GM23338 (cell line): ENCODE measurements at regions not wholly inside any gene's neighbourhood (a gene's known extent, or its start where the extent isn't known, plus 50 kb on each side); places are given as distances from the start of the nearest gene placed in this dataset.

Source experiments
- ATAC-seq: fragments of 200-7000 bp; cut with Tn5 transposase; 3 replicates; pipeline ENCODE4 v1.9.1; 2020
- DNase-seq: peaks from one replicate; pipeline ENCODE4 v3.0.0-alpha.2; 2015; ENCODE audit warnings: low spot score
- H2AFZ ChIP-seq: fragments of 200-600 bp; sonication (generic); 2 replicates; pipeline ENCODE4 v1.8.0; 2016; ENCODE audit warnings: antibody characterized with exemption, mild to moderate bottlenecking, moderate library complexity
- H3F3A ChIP-seq: fragments of 200-600 bp; sonication (generic); replicated peaks from 2 replicates; pipeline ENCODE4 v1.8.0; 2017; ENCODE audit warnings: antibody characterized with exemption, mixed run types, low read depth
- H3K27ac ChIP-seq: fragments of 200-600 bp; sonication (generic); 2 replicates; pipeline ENCODE4 v1.6.1; 2016; ENCODE audit warnings: low read depth
- H3K27me3 ChIP-seq: fragments of 200-600 bp; sonication (generic); 2 replicates; pipeline ENCODE4 v1.8.0; 2016; ENCODE audit warnings: mild to moderate bottlenecking, mixed run types, moderate library complexity; ENCODE audit not compliant: insufficient read depth
- H3K36me3 ChIP-seq: fragments of 200-600 bp; sonication (generic); 2 replicates; pipeline ENCODE4 v1.8.0; 2016; ENCODE audit warnings: mild to moderate bottlenecking; ENCODE audit not compliant: insufficient read depth
- H3K4me1 ChIP-seq: fragments of 200-600 bp; sonication (generic); 2 replicates; pipeline ENCODE4 v1.8.0; 2016; ENCODE audit warnings: mild to moderate bottlenecking, moderate library complexity; ENCODE audit not compliant: insufficient read depth
- H3K4me2 ChIP-seq: fragments of 200-600 bp; sonication (generic); 2 replicates; pipeline ENCODE4 v1.7.1; 2017; ENCODE audit warnings: mixed run types
- H3K4me3 ChIP-seq: fragments of 200-600 bp; sonication (generic); 2 replicates; pipeline ENCODE4 v1.6.1; 2016; ENCODE audit warnings: mixed run types
- H3K79me2 ChIP-seq: fragments of 200-600 bp; sonication (generic); replicated peaks from 2 replicates; pipeline ENCODE4 v1.8.0; 2017; ENCODE audit warnings: mild to moderate bottlenecking; ENCODE audit not compliant: insufficient read depth
- H3K9me2 ChIP-seq: fragments of 200-600 bp; sonication (generic); 2 replicates; pipeline ENCODE4 v1.8.0; 2017; ENCODE audit not compliant: insufficient read depth
- H4K20me1 ChIP-seq: fragments of 200-600 bp; sonication (generic); replicated peaks from 2 replicates; pipeline ENCODE4 v1.8.0; 2017; ENCODE audit warnings: mild to moderate bottlenecking; ENCODE audit not compliant: insufficient read depth
- H3K27ac Mint-ChIP-seq: 2 replicates; pipeline ENCODE4 v1.8.0; 2020; ENCODE audit warnings: inconsistent platforms, mild to moderate bottlenecking, moderate library complexity, mixed read lengths
- H3K27me3 Mint-ChIP-seq: 3 replicates; pipeline ENCODE4 v1.8.0; 2022; ENCODE audit warnings: low read depth, mild to moderate bottlenecking, moderate library complexity, mixed read lengths, inconsistent platforms; ENCODE audit not compliant: insufficient read depth, poor library complexity
- H3K36me3 Mint-ChIP-seq: 3 replicates; pipeline ENCODE4 v1.8.0; 2021; ENCODE audit warnings: low read depth, mild to moderate bottlenecking, inconsistent platforms, moderate library complexity, mixed read lengths
- H3K4me1 Mint-ChIP-seq: 3 replicates; pipeline ENCODE4 v1.8.0; 2020; ENCODE audit warnings: mild to moderate bottlenecking, inconsistent platforms, mixed read lengths
- H3K4me3 Mint-ChIP-seq: 3 replicates; pipeline ENCODE4 v1.8.0; 2021; ENCODE audit warnings: moderate library complexity, mild to moderate bottlenecking, inconsistent platforms, mixed read lengths
- H3K9me3 Mint-ChIP-seq: 3 replicates; pipeline ENCODE4 v1.8.0; 2020; ENCODE audit warnings: moderate library complexity, mild to moderate bottlenecking, inconsistent platforms, mixed read lengths
- CREB1 ChIP-seq: fragments of 250-450 bp; sonication (Bioruptor Pico); IDR thresholded peaks from 2 replicates; pipeline ENCODE4 v1.5.0; 2020; ENCODE audit warnings: low read depth, mild to moderate bottlenecking, moderate library complexity
- EZH2 ChIP-seq: fragments of 200-600 bp; sonication (generic); IDR thresholded peaks from one replicate; pipeline ENCODE4 v1.8.0; 2017; ENCODE audit warnings: antibody characterized with exemption, mild to moderate bottlenecking, low read depth; ENCODE audit not compliant: unreplicated experiment
- EZH2phosphoT487 ChIP-seq: fragments of 200-600 bp; sonication (generic); IDR thresholded peaks from one replicate; pipeline ENCODE4 v1.8.1; 2018; ENCODE audit warnings: antibody characterized with exemption; ENCODE audit not compliant: unreplicated experiment
- JUNB ChIP-seq: IDR thresholded peaks from one replicate; pipeline ENCODE4 v1.6.1; 2016; ENCODE audit warnings: antibody characterized with exemption; ENCODE audit not compliant: unreplicated experiment
- NANOG ChIP-seq: IDR thresholded peaks from 2 replicates; pipeline ENCODE4 v1.6.1; 2016; ENCODE audit warnings: antibody characterized with exemption, borderline replicate concordance
- POLR2AphosphoS5 ChIP-seq: IDR thresholded peaks from 2 replicates; pipeline ENCODE4 v1.6.1; 2016; ENCODE audit warnings: antibody characterized with exemption, low read depth
- STAT1 ChIP-seq: IDR thresholded peaks from one replicate; pipeline ENCODE4 v1.6.1; 2016; ENCODE audit warnings: antibody characterized with exemption; ENCODE audit not compliant: unreplicated experiment
- ZNF114 ChIP-seq: fragments of 250-450 bp; sonication (Bioruptor Pico); IDR thresholded peaks from 2 replicates; pipeline ENCODE4 v1.5.0; 2020; ENCODE audit warnings: mild to moderate bottlenecking, moderate library complexity
- ZNF331 ChIP-seq: fragments of 250-450 bp; sonication (Bioruptor Pico); IDR thresholded peaks from 2 replicates; pipeline ENCODE4 v1.5.0; 2020; ENCODE audit warnings: low read depth, mild to moderate bottlenecking, moderate library complexity
- TF ChIP-seq, protein P1 (sequence below): IDR thresholded peaks from 2 replicates; pipeline ENCODE4 v1.6.1; 2016; ENCODE audit warnings: antibody characterized with exemption
- TF ChIP-seq, protein P2 (sequence below), 2 experiments: fragments of 200-600 bp in 1 of 2; sonication (generic) in 1 of 2; conservative IDR thresholded peaks; 2 replicates each; pipeline versions ENCODE4 v1.5.1 to v1.6.1; 2016 to 2017; ENCODE audit warnings: antibody characterized with exemption in 2 of 2, low read depth in 2 of 2, mild to moderate bottlenecking in 2 of 2, moderate library complexity in 1 of 2

DNA sequence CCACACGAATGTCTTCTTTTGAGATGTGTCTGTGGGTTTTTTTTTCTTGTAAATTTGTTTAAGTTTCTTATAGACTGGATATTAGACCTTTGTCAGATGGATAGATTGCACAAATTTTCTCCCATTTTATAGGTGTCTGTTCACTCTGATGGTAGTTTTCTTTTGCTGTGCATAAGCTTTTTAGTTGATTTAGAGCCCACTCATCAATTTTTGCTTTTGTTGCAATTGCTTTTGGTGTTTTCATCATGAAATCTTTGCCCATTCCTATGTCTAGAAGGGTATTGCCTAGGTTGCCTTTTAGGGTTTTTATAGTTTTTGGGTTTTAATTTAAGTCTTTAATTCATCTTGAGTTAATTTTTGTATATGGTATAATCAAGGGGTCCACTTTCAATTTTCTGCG is 57.7 kb downstream of the NKX2-2 start:
- H3F3A ChIP-seq: no peaks in the 10 kb centered on the region
- no peak overlapping the region for H3K27ac ChIP-seq
- H3K9me3 Mint-ChIP-seq: no peaks in the 10 kb centered on the region
- no peaks in the 10 kb centered on the region for H3K79me2 ChIP-seq
- TF ChIP-seq STAT1 (no peak), ZNF331 (CRISPR knock-in tag) (no peak), NANOG (no peak)
- TF ChIP-seq, protein P1, sequence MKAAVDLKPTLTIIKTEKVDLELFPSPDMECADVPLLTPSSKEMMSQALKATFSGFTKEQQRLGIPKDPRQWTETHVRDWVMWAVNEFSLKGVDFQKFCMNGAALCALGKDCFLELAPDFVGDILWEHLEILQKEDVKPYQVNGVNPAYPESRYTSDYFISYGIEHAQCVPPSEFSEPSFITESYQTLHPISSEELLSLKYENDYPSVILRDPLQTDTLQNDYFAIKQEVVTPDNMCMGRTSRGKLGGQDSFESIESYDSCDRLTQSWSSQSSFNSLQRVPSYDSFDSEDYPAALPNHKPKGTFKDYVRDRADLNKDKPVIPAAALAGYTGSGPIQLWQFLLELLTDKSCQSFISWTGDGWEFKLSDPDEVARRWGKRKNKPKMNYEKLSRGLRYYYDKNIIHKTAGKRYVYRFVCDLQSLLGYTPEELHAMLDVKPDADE: no peak
- H3K4me1 ChIP-seq: no peaks in the 10 kb centered on the region
- H3K27me3 Mint-ChIP-seq: peaks cover 2% of the 10 kb centered on the region
- no peak overlapping the region for H3K4me3 ChIP-seq
- H4K20me1 ChIP-seq: no peaks in the 10 kb centered on the region
- H3K36me3 Mint-ChIP-seq: no peaks in the 10 kb centered on the region
- no peak overlapping the region for H3K27ac Mint-ChIP-seq
- no peaks in the 10 kb centered on the region for H3K36me3 ChIP-seq
- H3K4me3 Mint-ChIP-seq: no peak overlapping the region
- no peaks in the 10 kb centered on the region for H3K4me1 Mint-ChIP-seq
- no peak overlapping the region for H2AFZ ChIP-seq
- no peaks in the 10 kb centered on the region for H3K27me3 ChIP-seq
- no peak overlapping the region for H3K4me2 ChIP-seq
- ATAC-seq (no peak), DNase-seq (no peak)
- H3K9me2 ChIP-seq: no peaks in the 10 kb centered on the region

DNA sequence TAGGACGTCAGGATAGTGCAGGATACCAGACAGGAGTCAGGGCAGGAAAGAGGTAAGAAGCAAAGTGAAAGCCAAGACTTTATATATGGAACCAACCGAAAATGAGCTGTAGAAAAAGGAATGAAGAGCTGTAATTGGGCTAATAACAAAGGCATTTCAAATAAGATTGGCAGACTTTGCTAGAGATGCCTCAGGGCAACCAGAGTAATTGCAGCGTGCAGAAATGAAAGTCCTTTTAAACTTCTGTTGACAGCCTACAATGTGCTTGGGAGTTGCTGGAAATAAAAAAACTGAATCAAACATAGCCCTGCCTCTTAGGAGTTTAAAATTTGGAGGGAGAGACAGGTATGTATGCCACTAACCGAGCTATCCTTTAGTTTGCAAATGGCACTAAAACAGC is 56.4 kb upstream of the NKX2-4 start:
- no peak for DNase-seq
- H3K4me1 ChIP-seq: no peaks in the 10 kb centered on the region
- Mint-ChIP-seq H3K4me1 (no peaks in the 10 kb centered on the region), H3K4me3 (no peak overlapping the region), H3K9me3 (no peaks in the 10 kb centered on the region), H3K27me3 (peaks cover 2% of the 10 kb centered on the region), H3K27ac (no peak overlapping the region), H3K36me3 (no peaks in the 10 kb centered on the region)
- no peaks in the 10 kb centered on the region for H4K20me1 ChIP-seq
- H2AFZ ChIP-seq: peak overlapping the region; percentile 57; the same call in 1 of the 2 replicates
- TF ChIP-seq, protein P2, sequence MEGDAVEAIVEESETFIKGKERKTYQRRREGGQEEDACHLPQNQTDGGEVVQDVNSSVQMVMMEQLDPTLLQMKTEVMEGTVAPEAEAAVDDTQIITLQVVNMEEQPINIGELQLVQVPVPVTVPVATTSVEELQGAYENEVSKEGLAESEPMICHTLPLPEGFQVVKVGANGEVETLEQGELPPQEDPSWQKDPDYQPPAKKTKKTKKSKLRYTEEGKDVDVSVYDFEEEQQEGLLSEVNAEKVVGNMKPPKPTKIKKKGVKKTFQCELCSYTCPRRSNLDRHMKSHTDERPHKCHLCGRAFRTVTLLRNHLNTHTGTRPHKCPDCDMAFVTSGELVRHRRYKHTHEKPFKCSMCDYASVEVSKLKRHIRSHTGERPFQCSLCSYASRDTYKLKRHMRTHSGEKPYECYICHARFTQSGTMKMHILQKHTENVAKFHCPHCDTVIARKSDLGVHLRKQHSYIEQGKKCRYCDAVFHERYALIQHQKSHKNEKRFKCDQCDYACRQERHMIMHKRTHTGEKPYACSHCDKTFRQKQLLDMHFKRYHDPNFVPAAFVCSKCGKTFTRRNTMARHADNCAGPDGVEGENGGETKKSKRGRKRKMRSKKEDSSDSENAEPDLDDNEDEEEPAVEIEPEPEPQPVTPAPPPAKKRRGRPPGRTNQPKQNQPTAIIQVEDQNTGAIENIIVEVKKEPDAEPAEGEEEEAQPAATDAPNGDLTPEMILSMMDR (conservative IDR thresholded peaks at IDR 0.05; ENCODE audit: low read depth in 2 of 2): no peak
- TF ChIP-seq CREB1 (CRISPR knock-in tag) (no peak), JUNB (no peak), POLR2AphosphoS5 (no peak), STAT1 (no peak), ZNF114 (CRISPR knock-in tag) (no peak)
- H3F3A ChIP-seq: no peaks in the 10 kb centered on the region
- no peak for ATAC-seq
- H3K27ac ChIP-seq: no peak overlapping the region
- no peaks in the 10 kb centered on the region for H3K27me3 ChIP-seq
- H3K79me2 ChIP-seq: no peaks in the 10 kb centered on the region
- no peaks in the 10 kb centered on the region for H3K36me3 ChIP-seq
- H3K9me2 ChIP-seq: no peaks in the 10 kb centered on the region
- H3K4me3 ChIP-seq: no peak overlapping the region
- H3K4me2 ChIP-seq: no peak overlapping the region

DNA sequence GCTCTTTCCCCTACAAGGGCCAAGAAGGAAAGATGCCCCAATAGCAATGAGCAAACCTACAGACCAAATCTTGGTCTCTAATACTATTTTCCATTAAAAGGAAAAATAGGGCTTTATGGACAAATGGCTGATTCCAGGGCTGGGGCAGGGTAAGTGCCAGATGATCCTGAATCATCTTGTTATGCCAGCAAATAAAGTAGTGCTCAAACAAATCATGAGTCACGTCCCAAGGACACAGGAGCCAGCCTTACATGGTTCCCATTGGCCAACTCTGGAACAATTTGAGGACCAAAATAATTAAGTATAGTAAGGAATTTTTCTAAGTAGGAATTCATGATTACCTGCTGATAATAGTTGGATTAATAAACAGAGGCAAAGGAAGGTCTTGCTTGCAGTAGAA is 53.2 kb upstream of the NKX2-4 start:
- H3K27ac ChIP-seq: no peak overlapping the region
- no peak for ATAC-seq
- peaks cover 2% of the 10 kb centered on the region for H3K27me3 Mint-ChIP-seq
- H3K4me2 ChIP-seq: no peak overlapping the region
- TF ChIP-seq EZH2 (no peak), EZH2phosphoT487 (no peak), JUNB (no peak), STAT1 (no peak)
- TF ChIP-seq, protein P2 (conservative IDR thresholded peaks at IDR 0.05; ENCODE audit: low read depth in 2 of 2): no peak
- H3K9me2 ChIP-seq: no peaks in the 10 kb centered on the region
- no peaks in the 10 kb centered on the region for H3K36me3 Mint-ChIP-seq
- H3K27me3 ChIP-seq: no peaks in the 10 kb centered on the region
- H3F3A ChIP-seq: no peaks in the 10 kb centered on the region
- no peak for DNase-seq
- no peaks in the 10 kb centered on the region for H3K4me1 Mint-ChIP-seq
- H3K27ac Mint-ChIP-seq: no peak overlapping the region
- no peaks in the 10 kb centered on the region for H3K9me3 Mint-ChIP-seq
- no peaks in the 10 kb centered on the region for H3K79me2 ChIP-seq
- H3K4me3 Mint-ChIP-seq: no peak overlapping the region
- no peak overlapping the region for H2AFZ ChIP-seq
- 0 out of 2 replicates have a peak, but pooled peaks cover 4% of the 10 kb centered on the region for H4K20me1 ChIP-seq
- no peak overlapping the region for H3K4me3 ChIP-seq
- H3K4me1 ChIP-seq: no peaks in the 10 kb centered on the region
- no peaks in the 10 kb centered on the region for H3K36me3 ChIP-seq
